Activated B cell treated with CpG ODN at 0.5 μM for 24 hours (primary cell): ENCODE measurements at regions not wholly inside any gene's neighbourhood (a gene's known extent, or its start where the extent isn't known, plus 50 kb on each side); places are given as distances from the start of the nearest gene placed in this dataset.

Experiments
- ATAC-seq: fragments of 200-7000 bp; cut with Tn5 transposase; one replicate; pipeline ENCODE4 v1.10.0; 2021; ENCODE audit warnings: low read depth, mild to moderate bottlenecking, moderate library complexity
- CTCF ChIA-PET: fragments of 350-600 bp; sonication (Branson Sonifier 250); formaldehyde crosslinking; loops from one replicate; lab custom pipeline; 2021; ENCODE audit warnings: antibody characterized with exemption; lab: Charles Lee
- POLR2A ChIA-PET: fragments of 350-600 bp; sonication (Branson Sonifier 250); formaldehyde crosslinking; loops from one replicate; lab custom pipeline; 2021; ENCODE audit warnings: antibody characterized with exemption; lab: Charles Lee
- DNase-seq: peaks from one replicate; pipeline ENCODE4 v3.0.0; 2022
- H3K27ac Mint-ChIP-seq: one replicate; pipeline ENCODE4 v1.8.0; 2020; ENCODE audit warnings: mixed read lengths
- H3K27me3 Mint-ChIP-seq: one replicate; pipeline ENCODE4 v1.8.0; 2021; ENCODE audit warnings: mixed read lengths
- H3K36me3 Mint-ChIP-seq: one replicate; pipeline ENCODE4 v1.8.0; 2021; ENCODE audit warnings: low read depth, mixed read lengths
- H3K4me1 Mint-ChIP-seq: one replicate; pipeline ENCODE4 v1.8.0; 2021; ENCODE audit warnings: mixed read lengths
- H3K4me3 Mint-ChIP-seq: one replicate; pipeline ENCODE4 v1.8.0; 2020; ENCODE audit warnings: mild to moderate bottlenecking, mixed read lengths
- H3K9me3 Mint-ChIP-seq: one replicate; pipeline ENCODE4 v1.8.0; 2020; ENCODE audit warnings: mixed read lengths
- CTCF ChIP-seq: fragments of 200-600 bp; IDR thresholded peaks from one replicate; pipeline ENCODE4 v1.8.0; 2022; ENCODE audit warnings: antibody characterized with exemption, mild to moderate bottlenecking
- intact Hi-C: fragments of 100-400 bp; cut with micrococcal nuclease; formaldehyde crosslinking; loops from one replicate; pipeline ENCODE4 v1.15.1; 2024

- TF ChIP-seq CTCF = no peak
- ChIA-PET CTCF (no interaction called here), POLR2A (no interaction called here)
- Mint-ChIP-seq H3K4me3 (no peak overlapping the region), H3K27me3 (peaks cover 6% of the 10 kb centered on the region), H3K4me1 (no peaks in the 10 kb centered on the region), H3K9me3 (no peaks in the 10 kb centered on the region), H3K36me3 (no peaks in the 10 kb centered on the region), H3K27ac (no peak overlapping the region)
- DNase-seq (no peak), ATAC-seq (no peak)
- intact Hi-C loops = no loop called here
Observed at GRCh38 chr2:180872255-180872654, 108.2 kb upstream of the UBE2E3 start.

DNA sequence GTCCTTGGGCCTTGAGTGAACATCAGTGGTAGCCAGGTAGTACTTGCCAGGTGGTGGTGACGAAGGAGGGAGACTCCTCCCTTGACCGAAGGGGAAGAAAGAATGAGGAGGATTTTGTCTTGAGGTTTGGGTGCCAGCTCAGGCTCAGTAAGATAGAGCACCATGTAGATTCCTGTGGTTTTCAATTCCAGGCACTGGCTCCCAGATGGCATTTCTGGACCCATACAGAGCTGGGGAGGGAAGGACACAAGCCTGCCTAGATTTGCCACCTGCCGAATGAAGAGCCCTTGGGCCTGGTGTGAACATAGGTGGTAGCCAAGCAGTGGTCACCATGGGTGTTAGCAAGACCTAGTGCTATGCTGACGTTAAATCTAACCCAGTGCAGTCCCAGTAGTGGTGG lies 108.8 kb upstream of the UBE2E3 start:
- POLR2A ChIA-PET = no interaction called here
- no peak for TF ChIP-seq CTCF

GRCh38 chr2:180849851-180850250 lies 130.6 kb upstream of the UBE2E3 start:
- Mint-ChIP-seq H3K27ac (no peak overlapping the region), H3K36me3 (no peaks in the 10 kb centered on the region), H3K4me3 (no peak overlapping the region), H3K4me1 (no peaks in the 10 kb centered on the region), H3K27me3 (no peaks in the 10 kb centered on the region), H3K9me3 (no peaks in the 10 kb centered on the region)
- intact Hi-C loops = no loop called here
- DNase-seq (no peak), ATAC-seq (no peak)
- TF ChIP-seq CTCF = no peak
- ChIA-PET CTCF (no interaction called here), POLR2A (no interaction called here)

More for the DNA sequence above, 108.8 kb upstream of the UBE2E3 start:
- CTCF ChIA-PET = no interaction called here
- Mint-ChIP-seq H3K9me3 (no peaks in the 10 kb centered on the region), H3K27ac (no peak overlapping the region), H3K36me3 (no peaks in the 10 kb centered on the region), H3K4me3 (no peak overlapping the region), H3K4me1 (no peaks in the 10 kb centered on the region), H3K27me3 (peaks cover 9% of the 10 kb centered on the region)
- DNase-seq (no peak), ATAC-seq (no peak)
- intact Hi-C loops = no loop called here

DNA sequence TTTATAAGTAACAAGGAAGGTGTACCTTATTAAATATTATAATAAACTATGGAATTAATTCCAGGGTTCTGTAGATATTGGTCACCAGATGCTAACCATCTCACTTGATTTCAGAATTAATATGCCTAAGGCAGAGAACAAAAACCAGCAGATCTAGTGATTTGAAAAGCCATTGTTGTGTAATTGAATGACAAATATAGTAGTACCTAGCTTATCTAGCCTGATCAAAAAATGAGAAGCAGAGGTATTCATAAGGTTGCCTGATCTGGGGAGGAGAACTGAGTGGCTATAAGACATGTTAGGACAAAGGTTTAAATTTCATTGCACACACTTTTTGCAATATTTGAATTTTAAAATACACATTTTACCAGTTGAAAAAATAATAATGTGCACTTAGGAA lies 132.0 kb upstream of the UBE2E3 start:
- H3K27me3 Mint-ChIP-seq = no peaks in the 10 kb centered on the region

DNA sequence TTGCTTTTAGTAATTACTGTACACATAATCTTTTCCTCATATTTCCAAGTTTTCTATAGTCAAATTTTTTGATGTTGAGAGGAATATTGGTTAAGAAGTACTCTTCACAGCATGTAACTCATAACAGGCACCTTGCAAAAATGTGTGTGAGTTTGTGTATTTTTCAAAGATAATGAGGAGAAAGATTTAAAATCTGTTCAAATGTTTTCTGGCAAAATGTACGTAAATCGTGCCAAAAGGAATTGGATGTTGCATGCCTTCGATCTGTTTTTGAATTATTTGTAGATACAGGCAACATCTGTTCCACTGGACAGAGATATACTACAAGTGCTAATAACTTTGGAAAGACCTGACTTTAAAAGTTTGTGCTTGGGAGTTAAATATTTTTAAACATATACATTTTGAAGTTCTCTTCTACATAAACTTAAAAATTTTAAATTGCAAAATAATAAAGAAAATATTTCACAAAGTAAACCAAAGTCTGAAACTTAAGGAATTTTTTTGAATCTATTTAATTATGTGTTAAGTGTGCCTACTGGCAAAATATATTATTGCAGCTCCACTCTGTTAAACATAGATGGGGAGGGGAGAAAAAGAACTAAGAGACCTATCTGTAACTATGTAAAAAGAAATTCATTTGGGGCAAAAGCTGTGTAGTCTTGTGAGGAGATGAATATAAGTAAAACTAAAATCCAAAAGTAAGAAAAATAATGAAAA lies 133.5 kb upstream of the UBE2E3 start:
- no peak for DNase-seq
- H3K27me3 Mint-ChIP-seq = no peaks in the 10 kb centered on the region
- ChIA-PET POLR2A (no interaction called here), CTCF (no interaction called here)
- intact Hi-C loops = no loop called here
- no peak overlapping the region for H3K27ac Mint-ChIP-seq
- ATAC-seq = no peak
- H3K9me3 Mint-ChIP-seq = no peaks in the 10 kb centered on the region
- TF ChIP-seq CTCF = no peak
- H3K4me3 Mint-ChIP-seq = no peak overlapping the region
- H3K36me3 Mint-ChIP-seq = no peaks in the 10 kb centered on the region
- no peaks in the 10 kb centered on the region for H3K4me1 Mint-ChIP-seq

More for the DNA sequence above, 132.0 kb upstream of the UBE2E3 start:
- Mint-ChIP-seq H3K4me3 (no peak overlapping the region), H3K27ac (no peak overlapping the region), H3K4me1 (no peaks in the 10 kb centered on the region), H3K36me3 (no peaks in the 10 kb centered on the region), H3K9me3 (no peaks in the 10 kb centered on the region)
- no peak for TF ChIP-seq CTCF
- no peak for ATAC-seq
- DNase-seq = no peak
- ChIA-PET POLR2A (no interaction called here), CTCF (no interaction called here)
- intact Hi-C loops = no loop called here
